DND-41 (cell line): ENCODE measurements at regions not wholly inside any gene's neighbourhood (a gene's known extent, or its start where the extent isn't known, plus 50 kb on each side); places are given as distances from the start of the nearest gene placed in this dataset.

Experiments used
- CTCF ChIP-seq: IDR thresholded peaks from 2 replicates; pipeline ENCODE4 v1.5.1; 2012; ENCODE audit warnings: borderline replicate concordance, low read length, moderate library complexity, mild to moderate bottlenecking; ENCODE audit not compliant: poor library complexity, severe bottlenecking; ENCODE audit errors: extremely low read depth
- EZH2 ChIP-seq: IDR thresholded peaks from 3 replicates; pipeline ENCODE4 v1.6.1; 2012; ENCODE audit warnings: borderline replicate concordance, low read depth, mild to moderate bottlenecking, moderate library complexity, low read length, inconsistent platforms; ENCODE audit not compliant: severe bottlenecking

- TF ChIP-seq EZH2 (no peak), CTCF (no peak)
These were observed 451.2 kb upstream of the PSMD7 start for GRCh38 chr16:73845238-73846006.
